ENCODE measurements at regions not wholly inside any gene's neighbourhood (a gene's known extent, or its start where the extent isn't known, plus 50 kb on each side); places are given as distances from the start of the nearest gene placed in this dataset.

- no peak for TF ChIP-seq CTCF (IDR thresholded peaks at IDR 0.05)
- no peak for TF ChIP-seq POLR2A (IDR thresholded peaks at IDR 0.05)
- no peak for TF ChIP-seq EP300 (IDR thresholded peaks at IDR 0.05)
Measured at GRCh38 chr4:71272976-71273375, 65.8 kb upstream of the SLC4A4 start.
